HG02885 (cell line): ENCODE measurements at regions not wholly inside any gene's neighbourhood (a gene's known extent, or its start where the extent isn't known, plus 50 kb on each side); places are given as distances from the start of the nearest gene placed in this dataset.
"Not testable (repeated sequence)": the region's sequence is repeated elsewhere in the genome, so short reads cannot be mapped to it uniquely, and the experiment has no call there.

ENCODE experiments used
- ATAC-seq: cut with Tn5 transposase; IDR thresholded peaks from one replicate; pipeline ENCODE4 v1.9.1; 2021; ENCODE audit warnings: mild to moderate bottlenecking; ENCODE audit not compliant: unreplicated experiment, poor library complexity

- no peak for ATAC-seq
Measured at GRCh38 chr2:121052521-121052920, 232.5 kb downstream of the TFCP2L1 start.

GRCh38 chr2:121055088-121055487, 229.9 kb downstream of the TFCP2L1 start:
- no peak for ATAC-seq

DNA sequence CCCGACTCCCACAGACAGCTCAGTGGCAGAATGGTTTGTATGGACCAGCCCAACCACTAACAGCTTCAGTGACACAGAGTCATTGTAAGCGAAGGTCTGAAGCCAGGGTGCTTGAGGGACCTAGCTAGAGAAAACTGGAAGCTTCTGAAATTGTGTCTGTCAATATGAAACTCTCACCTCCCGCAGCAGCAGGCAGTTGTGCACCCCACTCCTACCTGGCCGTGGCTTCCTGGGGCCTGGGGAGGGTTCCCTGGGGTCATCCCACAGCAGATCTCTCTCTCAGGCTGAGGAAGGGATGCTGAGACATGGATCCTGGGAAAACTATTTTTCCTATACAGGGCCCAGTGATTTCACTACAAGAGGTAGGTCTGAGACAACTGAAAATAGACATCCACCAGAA, 229.5 kb downstream of the TFCP2L1 start:
- no peak for ATAC-seq

DNA sequence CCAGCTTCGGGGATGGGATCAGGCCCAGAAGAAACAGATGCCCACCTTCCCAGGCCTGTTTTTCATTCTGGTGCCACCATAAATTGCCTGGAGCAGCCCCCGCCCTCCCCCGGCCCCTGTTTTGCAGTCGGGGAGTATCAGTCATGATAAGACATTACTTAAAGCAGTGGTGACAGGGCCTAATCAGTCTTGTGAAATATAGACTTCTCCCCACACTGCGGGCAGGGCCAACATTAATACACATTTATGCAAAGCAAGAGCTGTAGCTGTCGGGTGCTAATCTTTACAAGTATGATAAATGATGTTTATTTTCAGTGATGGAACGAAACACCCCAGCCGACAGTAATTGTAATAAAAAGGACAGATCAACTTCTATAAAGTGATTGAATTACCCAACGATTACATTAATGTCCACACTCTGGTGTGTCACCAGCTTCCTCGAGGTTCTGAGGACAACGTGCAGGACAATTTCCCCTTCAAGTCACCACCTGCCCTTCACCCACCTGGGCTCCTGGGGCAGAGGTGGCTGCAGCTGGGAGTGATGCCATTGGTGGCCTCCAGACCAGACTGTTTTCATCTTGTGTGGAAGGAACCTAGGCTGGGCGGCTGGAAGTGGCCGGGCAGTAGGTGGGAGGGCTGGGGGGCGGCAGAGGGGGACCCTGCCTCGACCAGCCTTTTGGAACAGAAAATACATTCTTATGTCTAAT, 226.0 kb downstream of the TFCP2L1 start:
- ATAC-seq: no peak

GRCh38 chr2:121059651-121060649, 225.1 kb downstream of the TFCP2L1 start:
- no peak for ATAC-seq

DNA sequence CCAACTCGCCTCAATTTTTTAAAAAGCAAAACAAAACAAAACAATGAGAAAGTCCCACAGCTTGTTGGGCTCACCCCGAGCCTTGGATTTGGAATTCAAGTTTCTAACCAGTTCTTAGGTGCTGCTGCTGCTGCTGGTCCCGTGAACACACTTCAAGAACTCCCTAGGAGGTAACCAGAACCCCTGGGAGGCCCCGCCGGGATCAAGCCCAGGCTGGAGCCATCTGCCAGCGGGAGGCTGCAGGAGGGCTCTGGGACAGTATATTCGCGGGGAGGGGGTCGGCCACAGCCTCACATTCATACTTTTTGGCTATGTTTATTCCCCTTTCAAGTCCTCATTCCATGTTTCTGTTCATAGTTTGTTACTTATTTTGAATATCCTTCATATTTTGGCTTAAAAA, 223.4 kb downstream of the TFCP2L1 start:
- ATAC-seq: no peak

GRCh38 chr2:121063471-121063870, 221.5 kb downstream of the TFCP2L1 start:
- no peak for ATAC-seq

- no peak for ATAC-seq
Measured at GRCh38 chr2:121064186-121064585, 220.8 kb downstream of the TFCP2L1 start.

GRCh38 chr2:121065239-121065638, 219.8 kb downstream of the TFCP2L1 start:
- ATAC-seq: no peak

GRCh38 chr2:121066526-121066925, 218.5 kb downstream of the TFCP2L1 start:
- no peak for ATAC-seq

GRCh38 chr2:121068851-121069250, 216.2 kb downstream of the TFCP2L1 start:
- no peak for ATAC-seq

DNA sequence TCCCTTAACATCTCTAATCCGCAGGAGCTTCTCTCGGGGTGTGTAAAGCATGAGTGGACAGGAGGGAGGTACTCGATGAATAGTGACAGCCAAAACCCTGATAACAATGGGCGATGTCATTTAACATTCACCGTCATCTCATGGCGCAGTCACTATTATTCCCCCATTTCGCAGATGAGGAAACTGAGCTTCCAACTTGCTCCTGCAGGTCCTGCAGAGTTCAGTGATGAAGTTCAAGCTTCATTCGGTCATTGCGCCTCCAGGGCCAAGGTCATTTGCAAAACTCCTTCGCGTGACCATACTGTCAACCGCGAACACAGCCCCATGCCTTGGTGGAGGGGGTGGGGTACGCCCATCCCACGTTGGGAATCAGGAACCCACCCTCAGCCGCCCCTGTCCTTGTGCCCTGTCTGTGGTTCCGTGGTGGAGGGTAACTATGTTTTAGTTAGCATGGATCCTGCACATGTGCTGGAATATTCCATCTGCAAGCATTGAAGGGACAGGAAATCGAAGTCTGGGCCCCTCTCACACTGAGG, 215.5 kb downstream of the TFCP2L1 start:
- no peak for ATAC-seq

DNA sequence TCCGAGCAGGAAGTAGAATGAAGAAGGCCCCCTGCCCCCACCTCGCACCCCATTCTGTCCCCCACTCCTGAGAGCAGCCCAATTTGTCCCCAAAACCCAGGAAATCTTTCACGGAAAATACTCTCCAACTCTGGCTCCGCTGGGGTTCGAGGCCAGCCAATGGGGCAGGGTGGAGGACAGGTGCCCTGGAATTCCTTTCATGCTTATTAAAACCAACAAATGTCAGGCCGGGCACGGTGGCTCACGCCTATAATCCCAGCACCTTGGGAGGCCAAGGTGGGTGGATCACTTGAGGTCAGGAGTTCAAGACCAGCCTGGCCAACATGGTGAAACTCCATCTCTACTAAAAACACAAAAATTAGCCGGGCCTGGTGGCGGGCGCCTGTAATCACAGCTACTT, 214.9 kb downstream of the TFCP2L1 start:
- ATAC-seq: not testable (repeated sequence)

- no peak for ATAC-seq
Measured at GRCh38 chr2:121071034-121071504, 213.9 kb downstream of the TFCP2L1 start.

DNA sequence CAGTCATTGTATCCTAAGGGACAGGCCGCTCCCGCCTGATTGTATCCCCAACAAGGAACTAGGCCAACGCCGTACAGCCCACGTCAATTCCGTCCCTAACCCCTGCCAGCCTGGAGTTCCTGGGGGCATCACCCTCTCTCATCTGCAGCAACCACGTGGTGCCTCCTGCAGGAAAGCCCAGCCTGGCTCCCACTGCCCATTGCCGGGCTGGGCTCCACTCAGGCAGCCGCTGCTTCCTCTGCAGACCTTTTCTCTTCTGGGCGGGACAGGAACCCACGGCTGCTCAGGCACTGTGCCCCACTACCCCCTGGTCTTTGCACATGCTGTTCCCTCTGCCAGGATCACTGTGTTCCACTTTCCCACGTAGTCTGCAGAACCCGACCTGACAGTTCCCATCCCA, 212.2 kb downstream of the TFCP2L1 start:
- ATAC-seq: no peak

- no peak for ATAC-seq
Measured at GRCh38 chr2:121073320-121074210, 211.4 kb downstream of the TFCP2L1 start.

DNA sequence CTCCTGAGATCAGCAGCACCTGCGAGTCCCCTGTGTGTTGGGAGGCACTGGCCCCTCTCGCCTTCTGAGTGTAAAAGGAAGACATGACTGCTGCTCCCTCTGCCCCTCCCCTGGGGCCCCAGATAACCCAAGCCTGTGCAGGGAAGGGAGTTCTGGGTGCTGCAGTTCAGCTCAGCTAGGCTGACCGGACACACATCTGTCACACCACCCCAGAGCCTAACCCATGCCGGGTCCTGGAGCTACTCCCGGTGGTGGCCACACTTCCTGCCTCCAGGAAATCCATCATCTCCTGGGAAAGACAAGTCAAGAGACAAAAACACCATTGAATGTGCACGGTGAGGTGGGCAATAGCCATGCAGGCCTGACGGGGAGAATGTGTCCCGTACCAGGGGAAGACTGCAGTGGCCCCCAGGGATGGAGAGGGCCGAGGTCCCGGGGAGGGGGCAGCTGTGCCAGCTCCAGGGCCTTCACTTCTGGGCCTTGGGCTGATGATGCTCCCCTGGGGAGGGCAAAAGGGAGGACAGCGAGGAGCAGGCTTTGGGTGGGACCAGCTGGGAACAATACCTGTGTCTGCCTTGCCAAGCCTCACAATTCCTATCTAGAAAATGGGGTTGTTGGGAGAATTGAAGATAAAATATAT, 210.6 kb downstream of the TFCP2L1 start:
- ATAC-seq: no peak

GRCh38 chr2:121075006-121075551, 209.9 kb downstream of the TFCP2L1 start:
- ATAC-seq: no peak
